DOHH2 (cell line): ENCODE measurements at regions not wholly inside any gene's neighbourhood (a gene's known extent, or its start where the extent isn't known, plus 50 kb on each side); places are given as distances from the start of the nearest gene placed in this dataset.

Source experiments
- H3F3A ChIP-seq: fragments of 200-600 bp; sonication (generic), shearing (Covaris generic); 2 replicates; pipeline ENCODE4 v1.6.0; 2016; ENCODE audit warnings: antibody characterized with exemption, mild to moderate bottlenecking; ENCODE audit not compliant: control insufficient read depth, insufficient read depth
- H3K27ac ChIP-seq: fragments of 200-600 bp; sonication (generic); 2 replicates; pipeline ENCODE4 v1.5.1; 2014; ENCODE audit warnings: low read depth, mild to moderate bottlenecking, low read length, moderate library complexity
- H3K27me3 ChIP-seq: fragments of 200-600 bp; sonication (generic); 2 replicates; pipeline ENCODE4 v1.6.1; 2014; ENCODE audit warnings: mild to moderate bottlenecking, low read length, mixed read lengths; ENCODE audit not compliant: control insufficient read depth
- H3K36me3 ChIP-seq: fragments of 200-600 bp; sonication (generic); 2 replicates; pipeline ENCODE4 v1.6.1; 2014; ENCODE audit warnings: mild to moderate bottlenecking, low read length, moderate library complexity, mixed read lengths; ENCODE audit not compliant: control insufficient read depth
- H3K4me1 ChIP-seq: fragments of 200-600 bp; sonication (generic); 2 replicates; pipeline ENCODE4 v1.6.1; 2014; ENCODE audit warnings: mild to moderate bottlenecking, low read length, mixed read lengths; ENCODE audit not compliant: control insufficient read depth
- H3K4me2 ChIP-seq: fragments of 200-600 bp; sonication (generic); 2 replicates; pipeline ENCODE4 v1.6.0; 2014; ENCODE audit warnings: mild to moderate bottlenecking, low read length, moderate library complexity
- H3K4me3 ChIP-seq: fragments of 200-600 bp; sonication (generic); 2 replicates; pipeline ENCODE4 v1.5.1; 2014; ENCODE audit warnings: mild to moderate bottlenecking, low read length, mixed read lengths
- H3K79me2 ChIP-seq: fragments of 200-600 bp; sonication (generic); 2 replicates; pipeline ENCODE4 v1.6.1; 2014; ENCODE audit warnings: mild to moderate bottlenecking, low read length, mixed read lengths; ENCODE audit not compliant: control insufficient read depth
- H3K9me2 ChIP-seq: fragments of 200-600 bp; sonication (generic); replicated peaks from 2 replicates; pipeline ENCODE4 v1.6.1; 2014; ENCODE audit warnings: mild to moderate bottlenecking, low read length, mixed read lengths; ENCODE audit not compliant: control insufficient read depth
- H3K9me3 ChIP-seq: fragments of 200-600 bp; sonication (generic); 2 replicates; pipeline ENCODE4 v1.6.1; 2014; ENCODE audit warnings: antibody characterized with exemption, low read length, mixed read lengths; ENCODE audit not compliant: control insufficient read depth, insufficient read depth
- H4K20me1 ChIP-seq: fragments of 200-600 bp; sonication (generic); 2 replicates; pipeline ENCODE4 v1.6.0; 2014; ENCODE audit warnings: low read depth, mild to moderate bottlenecking, antibody characterized with exemption, low read length, moderate library complexity; ENCODE audit not compliant: control insufficient read depth, insufficient read depth
- EZH2phosphoT487 ChIP-seq: fragments of 200-600 bp; sonication (generic); IDR thresholded peaks from 2 replicates; pipeline ENCODE4 v1.6.1; 2017; ENCODE audit warnings: borderline replicate concordance, mild to moderate bottlenecking, antibody characterized with exemption, low read length, moderate library complexity, mixed read lengths
- TF ChIP-seq, protein P1 (sequence below): fragments of 200-600 bp; sonication (generic); IDR thresholded peaks from one replicate; pipeline ENCODE4 v1.5.1; 2014; ENCODE audit warnings: antibody characterized with exemption, mild to moderate bottlenecking, low read depth, low read length; ENCODE audit not compliant: poor library complexity, severe bottlenecking

DNA sequence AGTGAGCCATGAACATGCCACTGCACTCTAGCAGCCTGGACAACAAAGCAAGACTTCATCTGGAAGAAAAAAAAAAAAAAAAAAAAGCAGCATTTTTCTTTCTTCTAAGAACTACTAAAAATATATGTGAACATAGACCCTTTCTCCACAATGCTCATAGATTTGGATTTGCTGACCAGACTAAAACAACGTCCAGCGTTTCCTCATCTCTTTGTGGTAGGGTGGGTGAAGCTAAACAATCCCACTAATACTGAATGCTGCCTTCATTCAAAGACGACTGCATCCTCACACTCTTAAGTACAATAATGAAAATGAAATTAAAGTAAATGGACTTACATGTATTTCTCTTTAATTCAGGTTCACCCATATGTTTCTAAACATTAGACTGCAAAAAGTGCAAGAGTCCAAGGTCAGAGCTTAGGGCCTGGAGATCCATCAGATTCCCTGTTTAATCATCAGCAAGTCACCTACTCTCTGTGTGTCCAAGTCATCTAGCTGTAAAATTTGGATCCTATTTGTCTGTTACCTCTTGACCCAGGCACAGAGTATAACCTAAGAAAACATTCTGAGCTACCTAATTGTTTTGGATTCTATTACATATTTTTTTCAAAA lies 99.4 kb upstream of the NHSL1 start:
- no peak for TF ChIP-seq EZH2phosphoT487
- TF ChIP-seq, protein P1, sequence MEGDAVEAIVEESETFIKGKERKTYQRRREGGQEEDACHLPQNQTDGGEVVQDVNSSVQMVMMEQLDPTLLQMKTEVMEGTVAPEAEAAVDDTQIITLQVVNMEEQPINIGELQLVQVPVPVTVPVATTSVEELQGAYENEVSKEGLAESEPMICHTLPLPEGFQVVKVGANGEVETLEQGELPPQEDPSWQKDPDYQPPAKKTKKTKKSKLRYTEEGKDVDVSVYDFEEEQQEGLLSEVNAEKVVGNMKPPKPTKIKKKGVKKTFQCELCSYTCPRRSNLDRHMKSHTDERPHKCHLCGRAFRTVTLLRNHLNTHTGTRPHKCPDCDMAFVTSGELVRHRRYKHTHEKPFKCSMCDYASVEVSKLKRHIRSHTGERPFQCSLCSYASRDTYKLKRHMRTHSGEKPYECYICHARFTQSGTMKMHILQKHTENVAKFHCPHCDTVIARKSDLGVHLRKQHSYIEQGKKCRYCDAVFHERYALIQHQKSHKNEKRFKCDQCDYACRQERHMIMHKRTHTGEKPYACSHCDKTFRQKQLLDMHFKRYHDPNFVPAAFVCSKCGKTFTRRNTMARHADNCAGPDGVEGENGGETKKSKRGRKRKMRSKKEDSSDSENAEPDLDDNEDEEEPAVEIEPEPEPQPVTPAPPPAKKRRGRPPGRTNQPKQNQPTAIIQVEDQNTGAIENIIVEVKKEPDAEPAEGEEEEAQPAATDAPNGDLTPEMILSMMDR = no peak
- Histone ChIP-seq H3K79me2 (no peaks in the 10 kb centered on the region), H3K9me2 (no peaks in the 10 kb centered on the region), H3K4me1 (peaks cover 2% of the 10 kb centered on the region), H3F3A (no peaks in the 10 kb centered on the region), H3K9me3 (no peaks in the 10 kb centered on the region), H3K36me3 (no peaks in the 10 kb centered on the region), H3K4me2 (no peak overlapping the region), H4K20me1 (no peaks in the 10 kb centered on the region), H3K4me3 (no peak overlapping the region), H3K27me3 (0 out of 2 replicates have a peak, but pooled peaks cover 3% of the 10 kb centered on the region), H3K27ac (no peak overlapping the region)

DNA sequence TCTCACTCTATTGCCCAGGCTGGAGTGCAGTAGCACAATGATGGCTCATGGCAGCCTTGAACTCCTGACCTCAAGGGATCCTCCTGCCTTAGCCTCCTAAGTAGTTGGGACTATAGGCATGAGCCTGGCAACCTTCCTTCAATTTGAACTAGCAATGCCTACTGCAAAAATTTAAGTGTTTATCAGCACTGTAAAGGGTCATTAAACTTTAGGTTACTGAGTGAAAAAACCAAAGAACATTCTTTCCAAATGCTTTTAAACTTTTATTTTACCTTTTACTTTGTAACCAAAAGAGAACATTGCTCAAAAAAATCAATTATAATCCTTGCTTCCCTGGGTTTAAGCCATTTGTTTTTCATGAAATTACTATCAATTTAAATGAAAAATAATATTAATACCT lies 101.0 kb upstream of the NHSL1 start:
- TF ChIP-seq EZH2phosphoT487 = no peak
- TF ChIP-seq, protein P1 = no peak
- Histone ChIP-seq H3F3A (no peaks in the 10 kb centered on the region), H3K36me3 (no peaks in the 10 kb centered on the region), H3K79me2 (no peaks in the 10 kb centered on the region), H3K27ac (no peak overlapping the region), H3K9me2 (no peaks in the 10 kb centered on the region), H4K20me1 (no peaks in the 10 kb centered on the region), H3K4me2 (no peak overlapping the region), H3K27me3 (0 out of 2 replicates have a peak, but pooled peaks cover 3% of the 10 kb centered on the region), H3K4me1 (no peaks in the 10 kb centered on the region), H3K9me3 (no peaks in the 10 kb centered on the region), H3K4me3 (no peak overlapping the region)

DNA sequence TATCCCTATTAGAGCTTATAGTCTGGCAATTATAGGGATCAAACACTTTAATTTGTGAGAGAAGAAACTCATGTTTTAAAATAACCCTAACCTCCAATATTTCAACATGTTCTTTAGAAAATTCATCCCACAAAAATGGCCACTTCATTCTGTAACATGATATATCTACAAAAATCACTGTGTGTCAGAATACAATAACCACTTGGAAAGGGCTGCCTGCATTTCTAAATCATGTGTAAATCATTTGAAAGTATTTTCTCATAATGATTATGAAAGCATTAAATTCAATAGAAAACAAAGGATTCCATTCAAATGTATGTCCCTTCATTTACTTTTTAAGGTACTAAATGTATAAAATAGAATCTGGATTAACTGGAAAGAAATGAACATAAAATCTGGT lies 101.4 kb upstream of the NHSL1 start:
- Histone ChIP-seq H3K36me3 (no peaks in the 10 kb centered on the region), H3F3A (no peaks in the 10 kb centered on the region), H3K4me1 (no peaks in the 10 kb centered on the region), H3K4me2 (no peak overlapping the region), H3K4me3 (no peak overlapping the region), H3K9me2 (no peaks in the 10 kb centered on the region), H3K9me3 (no peaks in the 10 kb centered on the region), H3K79me2 (no peaks in the 10 kb centered on the region), H3K27ac (no peak overlapping the region), H4K20me1 (no peaks in the 10 kb centered on the region), H3K27me3 (0 out of 2 replicates have a peak, but pooled peaks cover 3% of the 10 kb centered on the region)
- TF ChIP-seq, protein P1 = no peak
- TF ChIP-seq EZH2phosphoT487 = no peak
